ENCODE measurements at regions not wholly inside any gene's neighbourhood (a gene's known extent, or its start where the extent isn't known, plus 50 kb on each side); places are given as distances from the start of the nearest gene placed in this dataset.

GRCh38 chr3:64351713-64352638, 126.7 kb upstream of the PRICKLE2 start:
- Histone ChIP-seq H3K4me2 (replicated peaks; ENCODE audit: extremely low read depth, low read length, poor library complexity, severe bottlenecking) (no peak overlapping the region), H3K27ac (ENCODE audit: low read depth in 1 of 2, low read length in 2 of 2) (no peak overlapping the region), H3K27me3 (ENCODE audit: control insufficient read depth in 2 of 2, insufficient read depth in 2 of 2, low read length in 2 of 2) (no peaks in the 10 kb centered on the region), H3K36me3 (replicated peaks in 1 of 2; ENCODE audit: control insufficient read depth in 1 of 2, insufficient read depth in 2 of 2, low read length in 2 of 2) (no peaks in the 10 kb centered on the region), H3K4me1 (ENCODE audit: control insufficient read depth in 1 of 2, insufficient read depth in 2 of 2, low read length in 2 of 2) (no peaks in the 10 kb centered on the region), H3K9ac (ENCODE audit: insufficient read depth, low read length, poor library complexity, severe bottlenecking) (no peak overlapping the region), H3K79me2 (ENCODE audit: insufficient read depth, low read length) (no peaks in the 10 kb centered on the region), H4K20me1 (ENCODE audit: insufficient read depth, low read length) (no peaks in the 10 kb centered on the region), H3K4me3 (replicated peaks in 1 of 3; ENCODE audit: low read depth in 2 of 3, low read length in 3 of 3) (no peak overlapping the region), H2AFZ (ENCODE audit: insufficient read depth, low read depth, low read length, poor library complexity, severe bottlenecking) (no peak overlapping the region), H3K9me3 (replicated peaks in 1 of 2; ENCODE audit: control insufficient read depth in 1 of 2, insufficient read depth in 1 of 2, low read length in 2 of 2) (no peaks in the 10 kb centered on the region)
- Mint-ChIP-seq H3K36me3 (no peaks in the 10 kb centered on the region), H3K27me3 (ENCODE audit: low read depth in 3 of 3) (peaks cover 2 to 13% (median 4%) of the 10 kb centered on the region in 3 donors), H3K4me3 (no peak overlapping the region), H3K9me3 (no peaks in the 10 kb centered on the region), H3K4me1 (peaks cover 9% of the 10 kb centered on the region), H3K27ac (no peak overlapping the region)
- no peak for DNase-seq
- no peak for TF ChIP-seq CTCF (IDR thresholded peaks at IDR 0.05)
- intact Hi-C loops (cut with micrococcal nuclease) = no loop called here
- WGBS (ENCODE audit: insufficient coverage) = 87% methylated on average over 5 of the region's 7 CpGs

GRCh38 chr3:64349551-64349950, 124.3 kb upstream of the PRICKLE2 start:
- no peak overlapping the region for H3K4me3 ChIP-seq (replicated peaks in 1 of 3; ENCODE audit: low read depth in 2 of 3, low read length in 3 of 3)
- H4K20me1 ChIP-seq (ENCODE audit: insufficient read depth, low read length) = no peaks in the 10 kb centered on the region
- H3K4me2 ChIP-seq (replicated peaks; ENCODE audit: extremely low read depth, low read length, poor library complexity, severe bottlenecking) = no peak overlapping the region
- H2AFZ ChIP-seq (ENCODE audit: insufficient read depth, low read depth, low read length, poor library complexity, severe bottlenecking) = no peak overlapping the region
- Mint-ChIP-seq H3K9me3 (peaks cover 0 to 2% (median 0%) of the 10 kb centered on the region in 7 donors), H3K4me3 (no peak overlapping the region), H3K4me1 (no peaks in the 10 kb centered on the region), H3K36me3 (no peaks in the 10 kb centered on the region), H3K27me3 (ENCODE audit: low read depth in 3 of 3) (peaks cover 3 to 16% (median 4%) of the 10 kb centered on the region in 3 donors), H3K27ac (no peak overlapping the region)
- no peaks in the 10 kb centered on the region for H3K27me3 ChIP-seq (ENCODE audit: control insufficient read depth in 2 of 2, insufficient read depth in 2 of 2, low read length in 2 of 2)
- no peak for DNase-seq
- no peaks in the 10 kb centered on the region for H3K79me2 ChIP-seq (ENCODE audit: insufficient read depth, low read length)
- no peak overlapping the region for H3K9ac ChIP-seq (ENCODE audit: insufficient read depth, low read length, poor library complexity, severe bottlenecking)
- no peak for TF ChIP-seq CTCF (IDR thresholded peaks at IDR 0.05)
- H3K36me3 ChIP-seq (replicated peaks in 1 of 2; ENCODE audit: control insufficient read depth in 1 of 2, insufficient read depth in 2 of 2, low read length in 2 of 2) = no peaks in the 10 kb centered on the region
- H3K9me3 ChIP-seq (replicated peaks in 1 of 2; ENCODE audit: control insufficient read depth in 1 of 2, insufficient read depth in 1 of 2, low read length in 2 of 2) = no peaks in the 10 kb centered on the region
- intact Hi-C loops (cut with micrococcal nuclease) = no loop called here
- no peaks in the 10 kb centered on the region for H3K4me1 ChIP-seq (ENCODE audit: control insufficient read depth in 1 of 2, insufficient read depth in 2 of 2, low read length in 2 of 2)
- 100% methylated on average over 2 of the region's 6 CpGs for whole genome bisulfite sequencing (ENCODE audit: insufficient coverage)
- H3K27ac ChIP-seq (ENCODE audit: low read depth in 1 of 2, low read length in 2 of 2) = no peak overlapping the region

Measured in CD14-positive monocyte (primary cell).